TTC549 (cell line): ENCODE measurements at regions not wholly inside any gene's neighbourhood (a gene's known extent, or its start where the extent isn't known, plus 50 kb on each side); places are given as distances from the start of the nearest gene placed in this dataset.

ENCODE experiments used
- FAIRE-seq: peaks from 2 replicates; lab custom pipeline; 2012; peaks lifted over from hg19 to GRCh38; lab: Jason Lieb, UNC

DNA sequence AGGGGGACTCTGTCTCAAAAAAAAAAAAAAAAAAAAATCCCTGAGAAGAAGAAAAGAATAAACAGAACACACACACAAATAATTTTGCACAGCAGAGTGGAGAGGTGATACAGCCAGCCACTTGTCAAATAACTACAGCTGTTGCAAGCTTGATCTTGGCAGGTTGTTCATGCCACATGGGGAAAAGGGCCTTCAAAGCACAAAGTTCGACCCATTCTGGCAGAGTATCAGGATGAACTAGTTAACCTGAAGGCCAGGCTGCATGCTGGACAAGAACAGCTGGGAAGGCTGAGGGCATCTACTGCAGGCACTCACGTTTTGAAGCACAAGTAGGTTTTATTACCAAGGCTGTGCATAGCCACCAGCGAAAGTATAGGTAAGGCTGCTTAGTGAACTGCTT is 104.1 kb downstream of the KCTD15 start:
- FAIRE-seq, result no peak

GRCh38 chr19:33902395-33902794 is 105.7 kb downstream of the KCTD15 start:
- peak; percentile 38 for FAIRE-seq

- no peak for FAIRE-seq
Observed at GRCh38 chr19:33902802-33903488, 106.3 kb downstream of the KCTD15 start.

DNA sequence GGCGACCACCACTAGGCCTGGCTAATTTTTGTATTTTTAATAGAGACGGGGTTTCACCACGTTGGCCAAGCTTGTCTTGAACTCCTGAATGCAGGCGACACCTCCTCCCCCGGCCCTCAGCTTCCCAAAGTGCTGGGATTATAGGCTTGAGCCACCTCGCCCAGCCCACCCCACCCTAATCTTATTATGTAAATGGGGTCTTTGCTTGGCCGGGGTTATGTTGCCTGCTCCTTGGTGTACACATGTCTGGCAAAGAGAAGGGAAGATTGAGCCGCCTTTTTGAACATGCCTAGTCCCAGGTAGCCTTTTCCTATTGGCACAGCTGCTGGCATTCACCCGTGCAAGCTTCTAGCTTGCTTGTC is 106.8 kb downstream of the KCTD15 start:
- no peak for FAIRE-seq

- no peak for FAIRE-seq
Observed at GRCh38 chr19:33904681-33905080, 108.0 kb downstream of the KCTD15 start.

GRCh38 chr19:33905473-33905936 is 108.8 kb downstream of the KCTD15 start:
- FAIRE-seq, result no peak

DNA sequence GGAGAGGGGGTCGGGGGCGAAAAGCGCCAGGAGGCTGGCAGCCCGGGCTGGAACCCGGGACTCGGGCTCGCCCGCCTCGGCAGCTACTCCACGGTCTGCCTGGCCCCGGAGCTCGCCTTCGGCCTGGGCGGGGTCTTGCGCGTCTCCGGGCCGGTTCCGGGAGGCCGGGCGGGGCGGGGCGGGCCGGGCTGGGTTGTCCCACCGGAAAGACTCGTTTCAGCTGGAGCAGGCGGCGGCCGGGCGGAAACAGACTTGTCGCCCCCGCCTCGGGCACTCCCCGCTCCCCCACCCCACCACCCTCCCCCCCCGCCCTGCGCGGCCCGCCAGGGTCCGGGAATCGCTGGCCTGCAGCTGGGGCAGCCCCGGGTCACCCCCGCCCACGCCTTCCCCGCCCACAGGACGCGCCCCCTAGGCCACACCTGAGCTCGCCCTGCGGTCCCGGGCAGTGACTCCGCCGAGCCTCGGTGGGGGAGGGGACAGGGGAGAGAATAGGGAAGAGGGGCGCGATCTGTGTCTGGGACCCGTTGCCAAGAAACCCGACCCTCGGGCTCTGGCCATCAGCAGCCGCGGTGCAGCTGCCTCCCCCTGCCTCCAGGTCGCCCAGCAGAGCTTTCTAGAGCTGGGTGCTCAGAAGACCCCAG is 109.4 kb downstream of the KCTD15 start:
- FAIRE-seq, result no peak

DNA sequence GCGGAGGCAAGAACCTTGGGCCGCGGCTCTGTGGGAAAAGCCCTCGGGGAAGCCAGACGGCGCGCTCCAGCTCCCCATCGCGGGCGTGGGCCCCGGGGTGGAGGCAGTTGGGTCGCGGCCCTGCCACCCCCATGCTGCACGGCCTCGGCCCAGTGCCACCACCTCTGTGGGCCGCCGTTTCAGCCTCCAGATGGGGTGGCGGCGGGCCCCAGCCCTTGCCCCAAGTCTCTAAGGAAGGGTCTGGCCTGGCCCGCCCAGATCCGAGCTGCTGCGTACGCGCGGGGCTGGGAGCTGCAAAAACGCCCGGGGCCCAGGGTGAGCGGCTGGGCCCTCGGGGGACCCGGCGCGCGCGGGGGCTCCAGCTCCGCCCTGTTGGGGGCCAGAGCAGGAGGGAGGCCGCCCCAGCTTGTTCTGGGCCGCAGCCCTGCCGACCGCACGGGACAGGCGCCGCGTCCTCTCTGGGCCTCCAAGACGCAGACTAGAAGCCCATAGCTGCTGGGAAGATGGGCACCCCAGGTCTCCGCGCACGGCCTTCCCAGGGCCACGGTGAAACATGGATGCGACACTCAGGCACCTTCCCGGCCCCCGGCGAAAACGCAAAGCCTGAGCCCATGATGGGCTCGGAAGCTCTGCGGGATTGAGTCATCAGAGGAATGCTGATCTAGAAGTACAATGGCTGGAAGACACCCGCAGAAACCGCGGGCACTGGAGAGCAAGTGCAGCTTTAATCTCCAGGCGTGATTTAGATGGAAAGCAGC is 110.1 kb downstream of the KCTD15 start:
- no peak for FAIRE-seq

- FAIRE-seq, result no peak
Observed at GRCh38 chr19:33910922-33911321, 114.3 kb downstream of the KCTD15 start.

- no peak for FAIRE-seq
Observed at GRCh38 chr19:33914599-33914998, 117.9 kb downstream of the KCTD15 start.

GRCh38 chr19:33916792-33917191 is 120.1 kb downstream of the KCTD15 start:
- FAIRE-seq, result no peak

DNA sequence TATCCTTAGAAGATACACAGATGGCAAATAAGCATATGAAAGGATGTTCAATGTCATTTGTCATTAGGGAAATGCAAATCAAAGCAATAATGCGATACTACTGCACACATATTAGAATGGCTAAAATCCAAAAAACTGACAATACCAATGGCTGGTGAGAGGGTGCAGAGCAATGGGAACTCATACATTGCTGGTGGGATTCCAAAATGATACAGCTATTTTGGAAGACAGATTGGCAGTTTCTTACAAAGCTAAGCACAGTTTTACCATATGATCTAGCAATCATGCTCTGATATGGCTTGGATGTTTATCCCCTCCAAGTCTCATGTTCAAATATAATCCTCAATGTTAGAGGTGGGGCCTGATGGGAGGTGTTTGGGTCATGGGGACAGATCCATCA is 122.6 kb downstream of the KCTD15 start:
- FAIRE-seq, result no peak

- FAIRE-seq, result no peak
Observed at GRCh38 chr19:33921165-33921564, 124.5 kb downstream of the KCTD15 start.

GRCh38 chr19:33926306-33926705 is 129.6 kb downstream of the KCTD15 start:
- FAIRE-seq, result no peak

GRCh38 chr19:33927789-33928457 is 131.3 kb downstream of the KCTD15 start:
- no peak for FAIRE-seq

DNA sequence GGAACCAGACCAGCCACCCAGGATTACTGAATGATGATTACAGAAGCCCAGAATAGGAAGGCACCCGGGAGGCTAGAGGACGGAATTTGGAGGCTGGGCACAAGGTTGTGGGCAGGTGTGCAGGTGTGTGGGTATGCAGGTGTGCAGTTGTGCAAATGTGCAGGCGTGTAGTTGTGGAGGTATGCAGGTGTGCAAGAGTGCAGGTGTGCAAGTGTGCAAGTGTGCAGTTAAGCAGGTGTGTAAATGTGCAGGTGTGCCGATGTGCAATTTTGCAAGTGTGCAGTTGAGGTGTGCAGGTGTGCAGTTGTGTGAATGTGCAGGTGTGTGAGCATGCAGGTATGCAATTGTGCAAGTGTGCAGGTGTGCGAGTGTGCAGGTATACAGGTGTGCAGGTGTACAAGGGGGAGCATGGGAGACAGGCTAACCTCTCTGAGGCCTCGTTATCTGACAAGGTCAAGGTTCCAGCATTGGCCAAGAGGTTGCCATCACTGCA is 131.8 kb downstream of the KCTD15 start:
- FAIRE-seq, result no peak

DNA sequence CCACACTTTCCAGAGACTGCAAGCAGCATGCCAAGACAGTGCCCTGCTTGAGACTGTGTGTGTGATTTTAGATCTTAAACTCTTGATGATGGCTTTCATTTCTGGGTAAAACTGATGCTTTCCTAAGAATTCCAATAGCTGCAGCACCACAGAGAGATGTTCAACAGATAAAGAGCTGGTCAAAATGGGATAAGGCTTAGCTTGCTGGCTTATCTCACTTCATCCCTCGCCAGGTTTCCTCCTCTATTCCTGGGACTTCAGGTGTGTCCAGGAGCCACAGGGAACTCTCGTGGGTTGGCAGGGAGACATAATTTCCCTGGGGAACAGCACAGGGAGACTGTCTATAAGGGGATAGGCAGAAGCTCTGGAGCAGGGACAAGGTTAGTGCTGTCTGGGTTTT is 137.3 kb downstream of the KCTD15 start:
- no peak for FAIRE-seq

- FAIRE-seq, result no peak
Observed at GRCh38 chr19:33938821-33939220, 142.2 kb downstream of the KCTD15 start.

DNA sequence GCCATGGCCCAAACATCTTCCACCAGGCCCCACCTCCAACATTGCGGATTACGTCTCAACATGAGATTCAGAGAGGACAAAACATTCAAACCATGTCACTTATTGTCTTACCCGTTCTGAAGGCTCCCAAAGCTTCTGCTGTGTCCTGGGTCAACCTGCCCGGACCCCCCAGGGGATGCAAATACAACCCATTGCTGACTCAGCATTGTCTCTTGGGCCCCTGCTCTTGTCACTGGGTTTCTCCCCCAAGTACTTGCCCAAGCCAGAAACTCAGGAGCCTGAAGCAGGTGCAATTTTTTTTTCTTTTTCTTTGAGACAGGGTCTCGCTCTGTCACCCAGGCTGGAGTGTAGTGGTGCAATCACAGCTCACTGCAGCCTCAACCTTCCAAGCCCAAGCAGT is 144.5 kb downstream of the KCTD15 start:
- FAIRE-seq, result no peak

DNA sequence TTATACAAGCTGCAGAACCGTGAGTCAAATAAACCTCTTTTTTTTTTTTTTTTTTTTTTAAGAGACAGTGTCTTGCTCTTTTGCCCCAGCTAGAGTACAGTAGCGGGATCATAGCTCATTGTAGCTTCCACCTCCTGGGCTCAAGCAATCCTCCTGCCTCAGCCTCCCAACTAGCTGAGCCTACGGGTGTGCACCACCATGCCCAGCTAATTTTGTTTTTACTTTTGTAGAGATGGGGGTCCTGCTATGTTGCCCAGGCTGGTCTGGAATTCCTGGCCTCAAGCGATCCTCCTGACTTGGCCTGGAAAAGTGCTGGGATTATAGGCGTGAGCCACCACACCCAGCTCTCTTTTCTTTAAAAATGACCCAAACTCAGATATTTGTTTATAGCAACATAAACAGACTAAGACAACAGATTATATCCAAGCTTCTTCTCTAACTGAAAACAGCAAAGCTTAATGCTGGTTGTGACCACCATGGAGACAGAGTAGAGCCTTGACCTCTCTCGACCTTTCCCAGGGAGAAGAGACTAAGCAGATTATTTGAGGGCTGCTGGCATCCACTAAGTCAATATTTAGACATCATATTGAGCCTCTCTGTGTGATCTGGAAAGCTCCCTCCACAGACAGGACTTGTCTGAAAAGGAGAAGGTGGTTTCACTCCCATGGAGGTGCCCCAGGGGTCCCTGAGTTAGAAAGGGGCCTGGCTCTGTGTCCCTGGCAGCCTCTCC is 150.0 kb downstream of the KCTD15 start:
- no peak for FAIRE-seq

- no peak for FAIRE-seq
Observed at GRCh38 chr19:33947265-33947964, 150.7 kb downstream of the KCTD15 start.
